GM23248 (cell line): ENCODE measurements at regions not wholly inside any gene's neighbourhood (a gene's known extent, or its start where the extent isn't known, plus 50 kb on each side); places are given as distances from the start of the nearest gene placed in this dataset.

ENCODE experiments used
- EZH2 ChIP-seq: fragments of 200-600 bp; sonication (generic); IDR thresholded peaks from 2 replicates; pipeline ENCODE4 v1.6.1; 2018; ENCODE audit warnings: antibody characterized with exemption, mild to moderate bottlenecking; ENCODE audit not compliant: insufficient read depth, poor library complexity, severe bottlenecking
- EZH2phosphoT487 ChIP-seq: fragments of 200-600 bp; sonication (generic); IDR thresholded peaks from 2 replicates; pipeline ENCODE4 v1.6.1; 2018; ENCODE audit warnings: antibody characterized with exemption, moderate library complexity, mild to moderate bottlenecking, low read depth; ENCODE audit not compliant: insufficient read depth

- TF ChIP-seq EZH2 = no peak
- TF ChIP-seq EZH2phosphoT487 = no peak
Measured at GRCh38 chr10:78925800-78926319, 142.9 kb upstream of the ZMIZ1 start.
